WI38 (cell line): ENCODE measurements at regions not wholly inside any gene's neighbourhood (a gene's known extent, or its start where the extent isn't known, plus 50 kb on each side); places are given as distances from the start of the nearest gene placed in this dataset.

Experiments used
- H3K4me3 ChIP-seq: 2 replicates; pipeline ENCODE4 v1.5.1; 2011; ENCODE audit warnings: low read depth, mild to moderate bottlenecking, control low read depth, low read length
- CTCF ChIP-seq: IDR thresholded peaks from 2 replicates; pipeline ENCODE4 v1.5.1; 2012; ENCODE audit warnings: low read depth, mild to moderate bottlenecking, control low read depth, low read length

- no peak for TF ChIP-seq CTCF
- no peak overlapping the region for H3K4me3 ChIP-seq
Observed at GRCh38 chr9:80197661-80198060, 625.9 kb downstream of the TLE4 start.

- no peak overlapping the region for H3K4me3 ChIP-seq
- no peak for TF ChIP-seq CTCF
Observed at GRCh38 chr9:80191108-80191507, 619.3 kb downstream of the TLE4 start.

GRCh38 chr9:80188579-80188978 is 616.8 kb downstream of the TLE4 start:
- no peak for TF ChIP-seq CTCF
- H3K4me3 ChIP-seq, result no peak overlapping the region

- TF ChIP-seq CTCF, result no peak
- H3K4me3 ChIP-seq, result no peak overlapping the region
Observed at GRCh38 chr9:80185112-80185738, 613.5 kb downstream of the TLE4 start.

GRCh38 chr9:80177949-80178480 is 606.2 kb downstream of the TLE4 start:
- no peak overlapping the region for H3K4me3 ChIP-seq
- no peak for TF ChIP-seq CTCF

- no peak overlapping the region for H3K4me3 ChIP-seq
- peak; percentile 44; the same call in 1 of the 2 replicates for TF ChIP-seq CTCF
Observed at GRCh38 chr9:80175286-80176150, 603.8 kb downstream of the TLE4 start.

GRCh38 chr9:80163889-80164288 is 592.1 kb downstream of the TLE4 start:
- H3K4me3 ChIP-seq, result no peak overlapping the region
- no peak for TF ChIP-seq CTCF
